LoVo (cell line): ENCODE measurements at regions not wholly inside any gene's neighbourhood (a gene's known extent, or its start where the extent isn't known, plus 50 kb on each side); places are given as distances from the start of the nearest gene placed in this dataset.

Experiments
- DNase-seq: peaks from one replicate; pipeline ENCODE4 v3.0.0-alpha.2; 2016; ENCODE audit warnings: low spot score

- DNase-seq: no peak
Observed at GRCh38 chr13:42720858-42721219, 60.5 kb upstream of the FAM216B start.

- no peak for DNase-seq
Observed at GRCh38 chr13:42722883-42723539, 58.4 kb upstream of the FAM216B start.

- DNase-seq: no peak
Observed at GRCh38 chr13:42728507-42729180, 52.7 kb upstream of the FAM216B start.

- no peak for DNase-seq
Observed at GRCh38 chr13:42729857-42730402, 51.5 kb upstream of the FAM216B start.
